ENCODE measurements at regions not wholly inside any gene's neighbourhood (a gene's known extent, or its start where the extent isn't known, plus 50 kb on each side); places are given as distances from the start of the nearest gene placed in this dataset.

- TF ChIP-seq CTCF (IDR thresholded peaks at IDR 0.05; ENCODE audit: insufficient read depth, low read length, poor library complexity, severe bottlenecking): no peak
- TF ChIP-seq EZH2phosphoT487 (conservative IDR thresholded peaks at IDR 0.05; ENCODE audit: low read length): no peak
- no peak overlapping the region for H2AFZ ChIP-seq (ENCODE audit: low read depth, low read length, severe bottlenecking)
These were observed 189.5 kb downstream of the NSUN3 start for GRCh38 chr3:94252316-94252715.

GRCh38 chr3:94256888-94257813, 194.3 kb downstream of the NSUN3 start:
- H4K20me1 ChIP-seq (ENCODE audit: low read depth, low read length): no peaks in the 10 kb centered on the region
- no peak overlapping the region for H3K27ac ChIP-seq (ENCODE audit: low read depth, low read length)
- H3K27me3 ChIP-seq (ENCODE audit: low read length): no peaks in the 10 kb centered on the region
- no peak overlapping the region for H3K4me3 ChIP-seq (ENCODE audit: insufficient read depth, low read length, poor library complexity, severe bottlenecking)
- H3K36me3 ChIP-seq (ENCODE audit: low read length): no peaks in the 10 kb centered on the region
- no peaks in the 10 kb centered on the region for H3K79me2 ChIP-seq (ENCODE audit: insufficient read depth, low read length)
- H2AFZ ChIP-seq (ENCODE audit: low read depth, low read length, severe bottlenecking): no peak overlapping the region
- no peak overlapping the region for H3K9ac ChIP-seq (ENCODE audit: low read length)
- no peak overlapping the region for H3K4me2 ChIP-seq (ENCODE audit: low read depth, low read length, poor library complexity, severe bottlenecking)
- H3F3A ChIP-seq (ENCODE audit: insufficient read depth): no peaks in the 10 kb centered on the region
- no peaks in the 10 kb centered on the region for H3K9me2 ChIP-seq (replicated peaks; ENCODE audit: insufficient read depth, low read length)
- H3K9me3 ChIP-seq (ENCODE audit: insufficient read depth, low read length): no peaks in the 10 kb centered on the region
- TF ChIP-seq EZH2phosphoT487 (conservative IDR thresholded peaks at IDR 0.05; ENCODE audit: low read length) (no peak), CTCF (IDR thresholded peaks at IDR 0.05; ENCODE audit: insufficient read depth, low read length, poor library complexity, severe bottlenecking) (no peak)

More at GRCh38 chr3:94252316-94252715, 189.5 kb downstream of the NSUN3 start:
- Histone ChIP-seq H3K9me3 (ENCODE audit: insufficient read depth, low read length) (no peaks in the 10 kb centered on the region), H3K9ac (ENCODE audit: low read length) (no peak overlapping the region), H3K9me2 (replicated peaks; ENCODE audit: insufficient read depth, low read length) (no peaks in the 10 kb centered on the region), H3K36me3 (ENCODE audit: low read length) (no peaks in the 10 kb centered on the region), H3F3A (ENCODE audit: insufficient read depth) (no peaks in the 10 kb centered on the region), H3K4me3 (ENCODE audit: insufficient read depth, low read length, poor library complexity, severe bottlenecking) (no peak overlapping the region), H3K27ac (ENCODE audit: low read depth, low read length) (no peak overlapping the region), H3K27me3 (ENCODE audit: low read length) (no peaks in the 10 kb centered on the region), H3K79me2 (ENCODE audit: insufficient read depth, low read length) (no peaks in the 10 kb centered on the region), H3K4me2 (ENCODE audit: low read depth, low read length, poor library complexity, severe bottlenecking) (no peak overlapping the region), H4K20me1 (ENCODE audit: low read depth, low read length) (no peaks in the 10 kb centered on the region)

DNA sequence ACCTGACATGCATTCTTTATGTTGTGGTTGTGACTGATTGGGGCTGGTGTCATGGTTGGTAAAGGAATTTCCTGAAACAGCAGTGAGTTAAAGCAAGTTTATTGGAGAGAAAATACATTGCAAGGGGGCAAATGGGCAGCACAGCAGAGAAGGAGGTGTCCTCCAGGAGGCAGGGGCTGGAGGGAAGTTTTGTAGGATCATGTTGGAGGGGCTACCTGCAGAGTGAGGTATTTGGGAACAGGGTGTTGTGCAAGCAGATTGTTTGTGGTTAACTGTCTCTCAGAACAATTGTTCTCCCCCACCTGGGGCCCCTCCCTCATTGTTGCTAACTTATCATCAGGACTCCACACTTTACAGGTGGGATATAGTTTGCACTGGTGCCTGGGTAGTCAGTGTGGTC, 196.0 kb downstream of the NSUN3 start:
- Histone ChIP-seq H3K9me3 (ENCODE audit: insufficient read depth, low read length) (no peaks in the 10 kb centered on the region), H3K9me2 (replicated peaks; ENCODE audit: insufficient read depth, low read length) (no peaks in the 10 kb centered on the region), H3K4me3 (ENCODE audit: insufficient read depth, low read length, poor library complexity, severe bottlenecking) (no peak overlapping the region), H2AFZ (ENCODE audit: low read depth, low read length, severe bottlenecking) (no peak overlapping the region), H4K20me1 (ENCODE audit: low read depth, low read length) (no peaks in the 10 kb centered on the region), H3K36me3 (ENCODE audit: low read length) (no peaks in the 10 kb centered on the region), H3K27ac (ENCODE audit: low read depth, low read length) (no peak overlapping the region), H3F3A (ENCODE audit: insufficient read depth) (no peaks in the 10 kb centered on the region), H3K79me2 (ENCODE audit: insufficient read depth, low read length) (no peaks in the 10 kb centered on the region), H3K4me2 (ENCODE audit: low read depth, low read length, poor library complexity, severe bottlenecking) (no peak overlapping the region), H3K9ac (ENCODE audit: low read length) (no peak overlapping the region), H3K27me3 (ENCODE audit: low read length) (no peaks in the 10 kb centered on the region)
- TF ChIP-seq CTCF (IDR thresholded peaks at IDR 0.05; ENCODE audit: insufficient read depth, low read length, poor library complexity, severe bottlenecking): no peak
- no peak for TF ChIP-seq EZH2phosphoT487 (conservative IDR thresholded peaks at IDR 0.05; ENCODE audit: low read length)
